Hematopoietic multipotent progenitor cell treated with erythropoietin and hydrocortisone succinate and interleukin-3 and kit ligand, for 4 days (in vitro differentiated cells): ENCODE measurements at regions not wholly inside any gene's neighbourhood (a gene's known extent, or its start where the extent isn't known, plus 50 kb on each side); places are given as distances from the start of the nearest gene placed in this dataset.
A peak's percentile ranks its signal among the peaks of the same experiment; 100 is the strongest.

Experiments
- DNase-seq: peaks from one replicate; pipeline ENCODE4 v3.0.0-alpha.2; 2015

DNA sequence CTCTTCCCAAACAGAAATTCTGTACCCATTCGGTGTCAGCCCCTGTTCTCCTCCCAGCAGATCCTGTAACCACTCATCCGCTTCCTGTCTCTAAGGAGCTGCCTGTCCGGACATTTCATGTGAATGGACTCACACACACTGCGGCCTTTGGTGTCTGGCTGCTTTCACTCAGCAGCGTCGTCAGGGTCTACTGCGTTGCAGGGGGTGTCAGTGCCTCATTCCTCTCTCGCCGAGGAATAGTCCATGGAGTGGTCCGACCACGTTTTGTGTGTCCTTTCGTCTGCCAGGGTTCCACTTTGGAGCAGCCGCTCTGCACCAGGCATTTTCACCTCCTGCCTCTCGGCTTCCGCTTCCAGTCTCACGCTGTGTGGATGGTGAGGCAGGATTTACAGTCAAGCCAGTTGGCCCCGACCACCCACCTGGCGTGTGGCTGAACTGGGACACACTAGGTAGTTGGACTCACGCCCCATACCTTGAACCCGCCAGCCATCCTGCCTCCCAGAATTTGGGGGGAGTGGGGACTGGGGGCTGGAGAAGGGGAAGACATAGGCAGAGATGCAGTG, 188.2 kb upstream of the CIBAR2 start:
- DNase-seq = no peak

DNA sequence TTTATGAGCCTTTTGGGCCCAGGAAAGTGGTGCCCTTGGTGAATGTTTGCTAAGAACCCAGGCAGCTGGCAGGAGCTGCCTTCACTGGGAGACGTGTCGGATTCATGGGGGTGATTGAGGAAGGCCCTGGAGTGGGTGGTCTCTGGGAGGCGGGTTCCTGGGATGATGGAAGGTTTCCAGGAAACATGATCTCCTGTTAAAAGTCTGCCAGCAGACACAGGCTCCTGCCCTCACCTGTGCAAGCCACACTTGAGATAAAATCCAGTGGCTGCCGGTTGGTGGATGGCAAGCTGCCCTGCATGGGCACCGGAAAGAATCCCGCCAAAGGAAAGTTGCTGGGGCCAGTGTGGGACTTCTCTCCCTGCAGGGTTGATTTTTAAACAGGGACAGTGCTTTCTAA, 189.0 kb upstream of the CIBAR2 start:
- DNase-seq = no peak

DNA sequence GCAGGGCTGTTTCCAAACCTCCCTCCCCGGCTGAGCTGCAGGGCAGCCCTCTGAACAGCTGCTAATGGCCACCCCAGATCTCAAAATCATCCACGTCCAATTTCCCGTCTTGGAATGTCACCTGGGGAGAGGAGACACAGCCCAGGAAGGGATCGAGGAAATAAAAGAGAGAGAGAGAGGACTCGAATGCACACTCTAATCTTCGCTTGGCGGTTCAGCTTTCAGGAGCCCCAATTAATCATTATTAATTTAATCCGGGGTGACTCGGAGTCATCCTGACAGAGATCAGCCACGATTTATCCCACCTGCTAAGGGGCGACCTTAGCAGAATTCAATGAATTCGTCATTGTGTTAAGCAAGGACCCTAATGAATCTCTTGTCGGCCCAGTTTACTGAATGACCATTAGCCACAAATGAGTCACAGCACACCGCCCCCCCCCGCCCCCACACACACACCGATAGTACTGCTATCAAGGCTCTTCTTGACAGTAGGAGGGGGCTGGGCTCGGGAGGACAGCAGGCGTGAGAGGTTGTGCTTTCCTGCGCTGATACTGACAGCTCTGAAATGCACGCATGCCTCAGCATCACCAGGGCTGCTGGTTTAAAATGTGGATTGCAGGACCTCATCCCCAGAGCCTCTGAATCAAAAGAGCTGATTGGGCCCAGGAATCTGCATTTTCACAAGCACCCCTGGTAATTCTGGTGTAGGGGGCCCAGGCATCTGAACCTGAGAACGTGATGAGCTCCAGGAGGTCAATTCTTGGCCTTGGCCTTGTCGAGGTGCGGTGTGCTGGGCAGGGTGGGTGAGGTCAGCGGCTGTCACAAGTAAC, 190.0 kb upstream of the CIBAR2 start:
- peak; percentile 43 for DNase-seq

DNA sequence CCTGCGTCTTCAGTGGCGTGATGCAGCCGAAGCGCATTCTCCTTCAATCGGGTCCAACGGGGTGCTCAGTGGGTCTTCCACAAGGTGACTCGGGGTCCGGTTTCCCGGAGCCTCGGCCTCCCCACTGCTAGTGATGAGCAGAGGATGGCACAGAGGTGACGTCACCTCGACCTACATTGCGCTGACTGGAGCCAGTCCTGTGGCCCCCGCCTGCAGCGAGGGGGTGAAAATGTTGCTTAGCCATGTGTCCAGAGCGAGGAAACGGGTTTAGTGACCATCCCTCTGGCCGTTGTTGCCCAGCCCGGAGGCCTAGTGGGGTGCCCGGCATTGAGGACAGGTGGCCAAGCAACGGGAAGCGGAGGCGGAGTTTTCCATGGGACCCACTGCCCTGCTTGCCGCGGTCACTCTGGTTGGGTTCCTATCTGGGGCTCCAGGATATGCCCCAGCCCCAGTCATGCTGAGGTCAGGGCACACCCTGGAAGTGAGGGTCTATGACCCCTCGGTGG, 190.6 kb upstream of the CIBAR2 start:
- DNase-seq = no peak

DNA sequence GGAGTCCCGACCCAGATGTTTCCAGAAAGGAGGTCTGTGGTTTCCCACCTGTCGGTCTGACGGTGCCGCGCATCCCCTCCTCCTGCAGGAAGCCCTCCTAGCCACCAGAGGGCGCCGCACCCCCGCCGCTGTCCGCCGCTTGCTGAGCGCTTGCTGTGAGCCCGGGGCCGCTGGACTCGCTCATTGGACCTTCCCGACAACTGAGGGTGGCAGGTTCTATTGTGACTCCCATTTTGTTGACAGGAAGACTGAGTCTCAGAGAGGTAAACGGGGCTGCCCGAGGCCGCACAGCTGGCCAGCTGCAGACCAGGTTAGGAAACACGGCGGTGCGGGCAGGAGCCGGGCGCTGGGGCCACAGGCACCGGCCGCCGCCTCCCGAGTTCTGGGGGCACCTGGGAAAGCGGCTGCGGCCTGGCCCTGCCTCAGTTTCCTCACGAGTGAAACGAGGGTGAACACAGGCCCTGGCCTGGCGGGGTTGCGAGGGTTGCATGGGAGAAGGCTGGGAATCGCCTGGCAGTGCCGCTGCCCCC, 191.1 kb upstream of the CIBAR2 start:
- DNase-seq = peak; percentile 89

DNA sequence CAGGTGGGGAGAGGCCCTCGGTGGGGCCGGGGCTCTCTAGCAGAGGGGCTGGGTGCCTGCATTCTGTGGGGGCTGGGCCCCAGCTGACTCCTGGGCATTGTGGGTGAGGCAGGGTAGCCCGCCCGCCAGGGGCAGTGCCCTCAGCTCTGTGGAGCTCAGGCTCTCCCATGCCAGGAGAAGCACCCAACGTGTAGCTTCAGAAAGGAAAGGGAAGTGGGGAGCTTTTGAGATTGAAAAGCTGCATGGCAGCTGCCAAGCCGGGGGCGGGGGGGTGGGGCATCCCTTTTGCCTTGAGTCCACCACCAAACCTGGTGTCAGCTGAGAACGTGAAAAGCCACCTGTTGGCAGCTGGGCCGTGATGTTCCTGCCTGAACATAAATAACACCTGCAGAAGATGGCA, 192.1 kb upstream of the CIBAR2 start:
- DNase-seq = peak; percentile 71

DNA sequence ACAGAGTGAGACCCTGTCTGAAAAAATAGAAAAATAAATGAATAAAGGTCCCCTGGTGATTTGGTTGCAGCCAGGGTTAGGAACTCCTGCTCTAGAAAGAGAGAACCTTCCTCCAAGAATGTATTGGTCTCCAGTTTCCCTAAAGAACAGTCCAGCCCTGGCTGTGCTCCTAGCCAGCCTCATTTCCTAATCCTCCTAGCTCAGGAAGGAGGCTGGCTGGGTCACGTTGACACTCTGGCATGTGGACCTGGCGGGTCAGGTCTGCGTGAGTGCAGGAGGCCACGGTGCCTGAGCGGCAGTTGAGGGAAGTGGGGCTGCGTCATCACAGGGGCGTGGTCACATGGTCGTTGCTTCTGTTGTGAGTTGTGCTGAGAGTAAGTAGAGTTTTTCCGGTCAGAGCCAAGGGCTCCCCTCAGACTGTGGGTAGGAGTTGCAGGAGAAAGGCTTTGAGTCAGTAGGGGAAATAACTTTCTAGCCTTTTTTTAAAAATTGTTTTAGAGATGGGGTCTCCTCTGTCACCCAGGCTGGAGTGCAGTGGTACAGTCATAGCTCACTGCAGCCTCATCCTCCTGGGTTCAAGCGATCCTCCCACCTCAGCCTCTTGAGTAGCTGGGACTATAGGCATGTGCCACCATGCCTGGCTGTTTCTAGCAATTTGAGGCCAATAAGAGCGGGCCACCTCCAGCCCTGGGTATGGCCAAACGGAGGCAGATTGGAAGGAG, 194.0 kb upstream of the CIBAR2 start:
- DNase-seq = peak; percentile 95

DNA sequence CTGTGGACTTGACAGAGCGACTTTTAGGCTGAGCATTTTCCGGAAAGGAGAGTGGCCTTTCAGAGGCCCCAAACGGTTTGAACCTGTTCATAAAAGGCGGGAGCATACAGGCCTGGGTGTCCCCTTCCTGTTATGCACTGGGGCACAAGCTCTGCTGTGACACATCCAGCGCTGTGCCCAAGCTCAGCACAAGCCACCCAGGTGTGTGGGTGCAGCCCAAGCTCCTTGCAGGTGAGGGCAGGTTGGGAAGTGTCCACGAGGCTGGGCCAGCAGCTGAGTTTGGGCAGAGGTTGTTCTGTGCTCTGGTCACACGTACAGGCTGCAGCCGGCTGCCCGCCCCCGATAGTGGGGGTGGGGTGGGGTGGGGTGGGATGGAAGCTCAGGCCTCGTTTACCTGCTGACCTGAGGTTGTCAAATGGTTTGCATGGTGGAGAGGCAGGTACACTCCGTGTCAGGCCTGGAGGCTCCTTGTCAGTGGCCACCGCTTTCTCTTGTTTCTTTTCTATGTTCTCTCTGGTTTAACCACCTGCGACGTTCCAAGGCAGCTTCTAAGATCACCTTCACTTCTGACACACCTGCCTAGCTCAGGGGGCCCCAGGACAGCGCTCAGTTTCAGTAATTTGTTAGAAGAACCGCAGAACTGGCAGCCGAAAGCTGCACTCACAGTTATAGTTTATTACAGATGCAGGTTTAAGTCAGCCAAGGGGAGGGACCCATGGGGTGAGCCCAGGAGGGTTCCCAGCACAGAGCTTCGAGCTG, 194.7 kb upstream of the CIBAR2 start:
- DNase-seq = no peak

DNA sequence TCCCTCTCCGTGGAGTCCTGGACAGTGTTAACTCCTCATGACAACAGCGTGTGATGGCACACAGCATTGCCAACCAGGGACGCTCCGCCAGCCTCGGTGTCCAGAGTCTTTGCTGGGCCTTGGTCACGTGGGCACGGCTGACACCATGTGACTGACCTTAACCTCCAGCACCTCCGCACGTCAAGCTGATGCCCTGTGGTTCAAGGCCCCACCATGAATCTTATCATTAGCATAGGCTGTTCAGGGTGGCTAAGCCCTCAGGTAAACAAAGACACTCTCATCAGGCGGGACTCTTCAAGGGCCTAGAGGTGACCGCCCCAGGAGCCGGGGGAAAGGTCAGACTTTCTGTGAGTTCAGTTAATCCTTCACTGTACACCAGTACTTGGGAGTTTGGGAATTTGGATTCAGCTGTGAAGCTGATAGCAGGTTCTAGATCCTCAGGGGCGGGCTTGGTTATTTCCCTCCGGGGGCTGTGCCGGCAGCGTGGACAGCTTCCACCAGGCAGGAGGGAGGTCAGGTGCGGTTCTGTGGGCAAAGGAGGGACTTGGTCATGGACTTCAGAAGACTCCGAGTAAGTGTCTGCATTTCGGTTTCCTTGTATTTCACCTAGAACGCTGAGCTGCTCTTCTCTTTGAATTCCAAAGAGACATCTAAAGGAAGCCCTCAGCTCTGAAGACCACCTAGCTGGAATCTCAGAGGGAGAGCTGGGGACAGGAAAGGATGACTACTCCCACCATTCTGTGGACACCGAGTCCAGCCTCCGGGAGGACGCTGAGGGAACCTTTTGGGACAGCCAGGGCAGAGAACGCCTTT, 195.5 kb upstream of the CIBAR2 start:
- no peak for DNase-seq

DNA sequence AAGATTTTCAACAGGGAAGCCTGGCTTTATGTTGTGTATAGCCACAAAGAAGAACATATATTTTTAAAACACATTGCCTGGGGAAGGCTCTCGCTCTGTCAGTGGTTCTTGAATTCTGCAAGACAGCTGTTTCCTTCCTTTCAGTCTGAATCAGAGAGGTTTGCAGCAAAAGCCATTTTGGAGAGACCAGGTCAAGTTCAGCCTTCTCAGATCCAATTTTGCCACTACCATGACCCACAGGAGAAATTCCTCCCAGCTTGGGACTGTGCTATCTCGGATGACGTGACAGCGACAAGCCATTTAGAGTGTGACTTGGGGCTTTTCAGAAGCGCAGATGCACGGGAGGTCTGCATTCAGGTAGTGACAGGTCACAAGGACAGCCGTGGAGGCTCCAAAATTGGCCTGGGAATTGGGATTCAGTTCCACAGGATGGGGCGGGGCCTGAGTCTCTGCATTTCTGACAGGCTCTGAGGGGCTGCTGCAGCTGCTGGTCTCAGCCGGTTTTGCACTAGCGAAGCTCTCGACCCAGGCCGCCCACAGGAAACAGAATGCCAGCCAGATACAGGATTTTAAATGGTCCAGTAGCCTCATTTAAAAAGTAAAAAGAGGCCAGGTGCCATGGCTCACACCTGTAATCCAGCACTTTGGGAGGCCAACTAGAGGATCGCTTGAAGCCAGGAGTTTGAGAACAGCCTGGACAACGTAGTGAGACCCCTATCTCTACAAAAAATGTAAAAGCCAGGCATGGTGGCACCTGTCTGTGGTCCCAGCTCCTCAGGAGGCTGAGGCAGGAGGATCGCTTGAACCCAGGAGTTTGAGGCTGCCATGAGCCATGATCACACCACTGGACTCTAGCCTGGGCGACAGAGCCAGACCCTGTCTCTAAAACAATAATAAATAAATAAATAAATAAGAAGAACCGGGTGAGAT, 196.6 kb upstream of the CIBAR2 start:
- peak; percentile 70 for DNase-seq

DNA sequence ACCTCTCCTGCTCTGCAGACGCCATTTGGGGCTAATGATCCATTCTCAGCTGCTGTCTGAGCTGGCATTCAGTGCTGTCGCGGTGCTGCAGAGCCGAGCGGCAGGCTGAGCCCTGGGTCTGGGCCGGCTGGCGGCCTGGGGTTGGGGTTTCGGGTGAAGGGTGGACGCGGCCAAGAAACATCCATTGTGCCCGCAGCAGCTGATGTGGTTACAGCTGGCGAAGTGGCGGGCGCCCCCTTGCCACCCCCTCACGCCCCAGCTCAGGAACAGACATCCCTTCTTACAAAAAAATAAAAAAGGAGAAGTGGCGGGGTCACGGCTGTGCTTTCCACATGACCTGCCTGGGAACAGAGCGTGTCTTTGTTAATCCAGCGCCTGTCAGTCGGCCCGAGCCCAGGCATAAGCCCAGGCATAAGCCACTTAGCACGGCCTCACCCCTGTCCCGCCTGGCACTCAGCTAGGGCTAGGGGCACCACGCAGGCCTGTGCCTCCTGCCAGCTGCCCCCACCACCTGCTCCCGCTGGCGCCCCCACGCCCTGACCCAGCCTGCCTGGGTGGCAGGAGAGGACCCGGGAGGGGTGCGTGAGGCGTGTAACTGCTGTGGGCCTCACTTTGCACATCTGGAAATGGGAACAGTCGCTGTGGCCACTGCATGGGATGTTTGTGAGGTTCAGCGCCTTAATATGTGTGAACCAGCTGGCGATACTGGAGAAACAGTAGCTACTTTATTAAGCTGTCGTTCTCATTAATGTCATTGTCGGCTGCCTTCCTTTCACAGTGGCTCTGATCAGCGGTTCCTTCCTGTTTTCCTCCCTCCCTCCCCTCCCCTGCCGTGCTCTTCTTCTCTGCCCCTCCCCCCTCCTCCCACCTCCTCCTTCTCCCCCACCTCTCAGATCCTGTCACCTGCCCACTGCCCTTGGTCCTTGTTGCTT, 197.7 kb upstream of the CIBAR2 start:
- peak; percentile 93 for DNase-seq

DNA sequence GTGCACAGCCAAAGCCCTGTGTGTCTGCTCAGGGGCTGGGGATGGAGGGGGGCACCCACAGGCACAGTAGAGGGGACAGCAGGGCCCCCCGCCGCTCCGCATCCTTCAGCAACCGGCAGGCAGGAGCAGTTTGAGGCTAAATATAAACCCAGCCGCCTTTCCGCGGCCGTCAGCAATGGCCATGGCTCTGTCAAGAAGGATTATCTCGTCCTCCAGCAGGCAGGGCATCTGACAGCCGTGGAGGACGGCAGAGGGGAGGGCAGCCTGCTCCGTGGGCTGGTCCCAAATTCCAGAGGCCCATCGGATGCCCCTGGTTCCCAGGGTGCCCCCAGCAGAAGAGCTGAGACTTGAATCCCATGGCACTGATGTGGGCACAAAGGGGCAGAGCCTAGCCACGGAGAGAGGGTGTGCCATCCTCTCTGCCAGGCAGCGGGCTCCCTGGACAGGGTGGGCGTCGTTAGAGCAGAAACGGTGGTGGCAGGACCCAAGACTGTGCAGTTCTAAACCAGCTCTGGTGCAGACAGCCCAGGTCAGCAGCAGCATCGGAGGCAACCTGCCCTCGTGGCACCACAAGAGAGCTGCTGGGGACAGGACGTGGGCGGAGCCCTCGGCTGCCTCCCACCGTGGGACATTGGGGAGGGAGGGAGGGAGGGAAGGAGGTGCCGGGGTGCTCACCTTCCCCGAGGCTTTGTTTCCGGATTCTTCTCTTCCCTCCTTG, 198.8 kb upstream of the CIBAR2 start:
- peak; percentile 67 for DNase-seq

DNA sequence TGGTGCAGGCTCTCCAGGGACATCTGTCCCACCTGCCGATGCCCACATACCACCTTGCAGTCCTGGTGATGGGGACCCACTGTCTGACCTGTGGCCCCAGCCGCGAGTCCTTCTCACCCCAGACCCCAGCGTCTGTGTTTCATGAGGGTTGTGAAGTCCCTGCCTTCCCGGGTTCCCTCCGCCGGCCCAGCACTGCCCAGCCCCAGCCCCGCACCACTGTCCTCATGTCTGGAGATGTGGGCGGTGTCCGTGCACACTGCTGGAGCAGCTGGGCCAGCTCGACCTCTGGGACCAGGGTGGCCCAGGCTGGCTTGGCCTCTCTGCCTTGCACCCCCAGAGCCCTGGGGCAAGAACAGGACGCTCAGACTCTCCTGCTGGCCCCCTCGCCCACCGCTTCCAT, 199.5 kb upstream of the CIBAR2 start:
- no peak for DNase-seq

DNA sequence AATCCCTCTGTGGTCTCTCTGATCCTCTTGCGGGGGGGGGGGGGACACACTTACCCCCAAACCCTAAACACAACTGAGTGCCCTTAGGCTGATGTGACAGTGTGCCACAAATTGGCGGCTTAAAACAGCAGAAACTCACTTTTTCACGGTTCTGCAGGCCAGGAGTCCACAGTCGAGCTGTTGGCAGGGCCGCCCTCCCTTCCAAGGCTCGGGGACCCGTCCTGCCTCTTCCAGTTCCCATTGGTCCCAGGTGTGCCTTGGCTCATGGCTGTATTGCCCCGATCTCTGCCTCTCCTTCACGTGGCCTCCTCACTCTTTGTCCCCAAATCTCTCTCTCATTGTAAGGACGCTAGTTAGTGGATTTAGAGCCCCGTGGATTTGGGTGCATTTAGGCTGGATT, 199.9 kb upstream of the CIBAR2 start:
- no peak for DNase-seq

DNA sequence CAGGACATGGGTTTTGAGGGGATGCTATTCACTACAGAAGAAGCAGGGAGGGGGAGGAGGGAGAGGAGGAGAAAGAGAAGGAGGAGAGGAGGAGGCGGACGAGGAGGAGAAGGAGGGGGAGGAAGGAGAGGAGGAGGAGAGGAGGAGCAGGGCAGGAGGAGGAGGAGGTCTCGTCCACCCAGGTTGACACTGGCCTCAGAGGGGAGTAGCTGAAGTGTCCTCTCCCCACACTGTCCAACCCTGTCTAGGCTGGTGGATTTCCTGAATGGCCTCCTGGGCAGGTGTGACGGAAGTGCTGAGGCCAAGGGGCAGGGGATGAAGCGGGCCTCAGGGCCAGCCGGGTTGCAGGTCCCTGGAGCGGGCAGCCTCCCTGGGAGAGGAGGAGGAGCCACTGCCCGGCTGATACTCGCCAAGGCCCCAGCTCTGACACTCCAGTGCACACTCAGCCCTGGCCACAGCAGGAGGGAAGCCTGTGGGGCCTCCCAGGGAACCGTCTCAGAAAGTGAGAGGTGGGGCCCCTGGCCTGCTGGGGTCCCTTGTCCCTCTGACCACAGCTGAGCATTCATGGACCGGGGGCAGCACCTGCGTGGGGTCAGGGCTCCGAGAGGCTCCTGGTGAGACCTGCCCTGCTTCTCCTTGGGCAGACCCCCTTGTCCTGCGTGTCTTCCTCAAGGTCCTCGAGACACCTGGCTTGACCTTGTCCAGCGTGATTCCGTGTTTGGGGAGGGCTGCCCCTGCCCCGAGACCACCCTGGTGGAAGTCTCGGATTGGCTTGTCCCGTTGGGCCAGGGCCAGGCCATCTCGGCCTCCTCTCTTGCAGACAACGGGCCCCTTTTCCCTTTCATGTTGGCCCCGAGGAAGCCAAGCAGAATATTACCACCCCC, 200.6 kb upstream of the CIBAR2 start:
- no peak for DNase-seq

DNA sequence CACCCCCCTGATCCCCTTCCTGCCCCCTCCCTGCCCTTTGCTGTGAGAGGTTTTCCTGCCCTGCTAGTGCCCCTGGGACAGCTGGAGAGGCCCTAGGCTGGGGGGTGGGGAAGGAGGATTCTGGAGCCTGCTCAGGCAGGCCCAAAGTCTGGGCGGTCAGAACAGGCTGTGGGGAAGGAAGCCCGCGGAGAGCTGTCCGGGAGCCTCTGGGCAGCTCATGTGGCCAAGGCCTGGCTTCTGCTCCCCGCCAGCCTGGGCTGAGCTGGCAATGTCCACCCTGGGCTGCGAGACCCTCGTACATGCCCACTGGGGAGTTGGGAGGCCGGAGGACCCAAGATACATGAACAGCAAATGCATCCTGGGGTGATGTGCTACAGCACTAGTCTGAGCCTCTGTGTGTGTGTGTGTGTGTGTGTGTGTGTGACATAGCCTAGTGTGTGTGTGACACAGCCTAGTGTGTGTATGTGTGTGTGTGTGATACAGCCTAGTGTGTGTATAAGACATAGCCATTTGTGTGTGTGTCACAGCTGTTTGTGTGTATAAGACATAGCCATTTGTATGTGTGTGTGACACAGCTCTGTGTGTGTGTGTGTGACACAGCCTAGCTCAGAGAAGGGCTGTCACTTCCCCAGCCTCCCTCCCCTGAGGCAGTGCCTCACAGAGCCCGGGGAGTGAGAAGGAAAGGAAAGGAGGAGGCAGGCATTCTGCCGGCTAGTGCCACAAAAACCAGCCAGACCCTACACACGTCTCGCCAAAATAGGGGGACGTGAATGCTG, 201.4 kb upstream of the CIBAR2 start:
- DNase-seq = peak; percentile 37

DNA sequence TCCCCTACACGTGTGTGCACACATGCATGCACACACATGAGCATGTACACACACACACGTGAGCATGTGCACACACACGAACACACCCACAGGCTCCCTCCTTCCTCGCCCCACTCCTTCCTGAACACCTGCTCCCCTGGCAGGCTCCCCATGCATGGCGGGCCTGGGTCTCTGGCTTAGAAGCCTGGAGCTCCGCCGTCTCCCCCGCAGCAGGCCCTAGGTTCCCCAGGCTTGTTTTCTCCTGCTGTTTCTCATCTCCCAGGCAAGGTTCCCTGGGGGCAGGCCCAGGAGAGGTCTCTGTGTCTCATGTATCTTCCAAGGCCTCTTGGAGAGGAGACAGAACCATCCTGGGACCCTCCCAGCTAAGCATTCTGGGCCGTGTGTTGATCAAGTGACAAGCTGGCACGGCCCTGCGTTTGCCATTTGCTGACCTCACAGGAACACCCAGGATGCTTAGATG, 202.3 kb upstream of the CIBAR2 start:
- no peak for DNase-seq
